Endothelial cell of hepatic sinusoid (primary cell): ENCODE measurements at regions not wholly inside any gene's neighbourhood (a gene's known extent, or its start where the extent isn't known, plus 50 kb on each side); places are given as distances from the start of the nearest gene placed in this dataset.
"Not testable (repeated sequence)": the region's sequence is repeated elsewhere in the genome, so short reads cannot be mapped to it uniquely, and the experiment has no call there.

ENCODE experiments used
- in situ Hi-C: cut with HindIII; loops from 2 replicates; pipeline ENCODE4 v1.10.0; 2017; ENCODE audit warnings: low sequenced_read_pairs

DNA sequence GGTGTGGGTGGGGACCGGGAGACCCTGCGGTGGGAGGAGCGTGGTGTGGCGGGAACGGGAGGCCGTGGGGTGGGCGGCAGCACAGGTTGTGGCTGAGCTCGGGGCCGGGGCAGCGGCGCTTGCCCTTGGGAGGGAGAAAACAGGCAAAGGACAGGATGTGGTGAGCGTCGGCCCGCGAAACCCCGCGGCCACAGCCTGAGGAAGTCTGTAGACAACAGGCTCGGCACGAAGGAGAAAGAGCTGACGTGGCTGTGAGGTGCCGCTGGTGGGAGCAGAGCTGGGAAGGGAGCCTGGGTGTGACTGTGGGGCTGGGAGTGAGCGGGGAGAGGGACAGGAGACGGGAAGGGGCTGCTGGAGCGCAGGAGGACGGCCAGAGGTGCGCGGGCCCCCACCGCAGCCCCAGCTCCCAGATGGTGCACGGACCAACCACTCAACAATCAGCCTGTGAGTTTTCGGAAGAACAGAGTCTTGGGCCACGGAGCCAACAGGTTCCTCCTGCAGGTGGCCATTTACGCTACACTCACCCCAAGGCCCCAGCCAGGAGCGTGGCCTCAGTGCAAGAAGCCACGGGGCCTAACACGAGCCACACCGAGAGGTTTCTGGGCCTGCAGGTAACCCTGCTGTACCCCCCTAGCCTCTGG lies 202.8 kb downstream of the DLL1 start:
- in situ Hi-C loops = no loop called here

GRCh38 chr6:170087421-170087780 lies 203.5 kb downstream of the DLL1 start:
- in situ Hi-C loops = not testable (repeated sequence)

GRCh38 chr6:170086639-170087420 lies 204.0 kb downstream of the DLL1 start:
- in situ Hi-C loops = no loop called here

DNA sequence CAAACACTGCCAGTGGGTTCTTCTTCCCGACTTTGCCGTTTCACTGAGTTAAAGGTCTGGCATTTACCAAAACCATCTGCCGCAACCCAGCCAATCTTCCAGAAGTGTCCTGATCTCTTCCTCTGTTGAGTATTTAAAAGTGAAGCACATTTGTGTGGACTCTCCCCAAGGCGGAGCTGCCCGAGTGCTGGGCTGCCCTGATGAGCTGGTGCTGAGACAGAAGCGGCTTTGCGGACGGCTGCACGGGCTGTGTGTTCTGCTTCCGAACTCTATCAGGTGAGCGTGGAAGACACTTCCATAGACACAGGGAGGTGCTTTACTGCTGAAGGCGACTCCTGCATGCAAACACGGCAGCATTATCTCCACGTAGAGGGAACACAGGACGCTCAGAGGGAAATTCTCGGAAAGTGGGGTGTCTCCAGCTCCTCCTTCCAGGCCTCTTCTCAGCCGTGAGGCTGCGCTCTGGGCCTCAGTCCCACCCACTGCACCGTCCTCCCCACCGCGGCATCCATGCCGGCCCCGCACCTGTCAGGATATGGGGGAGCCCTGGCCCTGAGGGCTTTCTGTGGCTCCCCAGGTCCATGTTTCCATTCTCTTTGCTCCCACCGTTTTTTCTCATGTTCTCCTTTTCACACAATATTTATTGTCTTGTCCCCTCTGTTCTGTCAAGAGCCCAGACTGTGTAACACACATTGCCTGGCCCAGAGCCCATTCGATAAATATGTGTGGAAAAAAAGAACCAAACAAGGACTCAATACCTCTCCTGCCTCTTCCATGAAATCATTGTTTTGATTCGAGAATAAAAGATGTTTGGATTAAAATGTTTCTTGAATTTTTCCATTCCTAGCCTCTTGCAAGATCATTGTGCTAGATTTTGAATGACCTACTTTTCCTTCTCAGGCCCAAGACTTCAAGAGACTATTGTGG lies 205.1 kb downstream of the DLL1 start:
- in situ Hi-C loops = no loop called here

DNA sequence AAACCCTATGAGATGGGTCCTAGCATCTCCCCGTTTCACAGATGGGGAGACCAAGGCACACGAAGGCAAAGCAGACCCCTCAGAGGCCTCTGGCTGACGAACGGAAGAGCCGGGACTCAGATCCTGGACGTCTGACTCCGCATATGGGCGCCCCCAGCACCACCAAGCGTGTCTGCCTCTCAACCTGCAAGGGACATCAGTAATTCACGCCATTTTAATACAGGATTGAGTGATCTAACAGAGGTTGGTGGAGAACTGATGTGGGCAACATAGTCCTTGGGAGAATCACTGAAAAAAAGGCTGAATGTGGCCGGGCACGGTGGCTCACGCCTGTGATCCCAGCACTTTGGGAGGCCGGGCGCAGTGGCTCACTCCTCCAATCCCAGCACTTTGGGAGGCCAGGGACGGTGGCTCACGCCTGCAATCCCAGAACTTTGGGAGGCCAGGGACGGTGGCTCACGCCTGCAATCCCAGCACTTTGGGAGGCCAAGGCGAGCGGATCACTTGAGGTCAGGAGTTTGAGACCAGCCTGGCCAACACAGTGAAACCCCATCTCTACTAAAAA lies 206.6 kb downstream of the DLL1 start:
- in situ Hi-C loops = no loop called here

DNA sequence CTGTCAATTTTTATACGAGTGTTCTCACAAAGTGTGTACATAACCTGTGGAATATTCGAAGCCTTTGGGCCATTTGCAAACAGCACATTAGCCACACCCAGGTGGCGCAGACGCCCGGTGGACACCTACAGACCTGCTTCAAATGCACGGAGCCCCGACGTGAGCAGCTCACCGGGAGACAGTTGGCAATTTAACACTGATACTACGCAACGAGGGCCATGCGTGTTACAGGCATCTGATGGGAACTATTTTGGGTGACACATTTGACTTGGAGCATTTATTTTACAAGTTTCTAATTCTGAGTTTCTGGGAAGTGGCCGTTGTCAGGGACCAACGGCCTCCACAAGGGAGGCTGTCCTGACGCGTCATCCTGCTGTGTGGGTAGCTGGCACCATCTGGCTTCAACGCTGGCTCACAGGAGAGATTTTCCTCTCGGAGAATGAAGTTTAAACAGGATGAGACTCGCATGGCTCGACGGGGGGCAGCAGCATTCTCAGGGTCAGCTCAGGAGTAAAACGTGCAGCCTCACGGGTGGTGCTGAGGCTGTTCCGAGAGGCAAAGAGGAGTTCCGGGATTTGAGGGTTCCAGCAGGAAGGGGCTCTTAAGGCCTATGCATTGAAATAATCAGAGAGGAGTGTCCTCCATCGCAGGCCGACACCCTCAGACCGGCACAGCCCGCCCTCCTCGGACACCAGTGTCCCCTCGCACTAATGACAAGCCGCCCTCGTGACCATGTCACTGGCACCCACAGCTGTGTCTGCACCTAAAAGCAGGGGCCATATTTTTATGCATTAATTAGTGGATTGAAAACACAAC lies 207.4 kb downstream of the DLL1 start:
- in situ Hi-C loops = no loop called here

DNA sequence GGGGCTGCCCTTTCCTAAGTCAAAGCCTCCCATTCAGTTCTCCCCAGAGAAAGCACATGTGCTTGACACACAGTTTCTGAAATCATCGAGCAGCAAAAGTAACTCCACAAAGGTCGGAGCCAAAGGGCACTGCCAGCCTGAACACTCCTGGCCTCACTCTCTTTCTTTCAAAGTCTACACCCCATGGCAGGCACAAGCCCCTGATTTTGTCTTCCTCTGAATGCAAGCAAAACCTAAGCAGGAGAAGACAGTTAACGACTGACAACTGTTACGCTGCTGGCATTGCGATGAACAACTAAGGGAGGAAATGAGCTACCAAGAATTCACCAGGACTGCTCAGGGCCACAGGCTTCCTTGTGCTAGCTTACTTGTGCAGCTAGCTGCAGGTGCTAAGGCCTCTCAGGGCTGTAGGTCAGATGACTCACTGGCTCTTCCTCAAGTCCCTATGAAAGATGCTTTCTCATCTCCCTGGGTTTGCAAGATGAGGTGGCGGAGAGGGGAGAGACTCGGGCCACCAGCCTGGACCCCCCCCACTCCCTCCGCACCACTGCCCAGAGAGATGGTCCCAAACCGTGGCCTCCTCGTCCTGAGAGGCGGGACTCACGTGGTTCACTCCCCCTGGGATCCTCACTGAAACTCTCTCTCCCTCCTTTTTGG lies 208.2 kb downstream of the DLL1 start:
- in situ Hi-C loops = no loop called here

DNA sequence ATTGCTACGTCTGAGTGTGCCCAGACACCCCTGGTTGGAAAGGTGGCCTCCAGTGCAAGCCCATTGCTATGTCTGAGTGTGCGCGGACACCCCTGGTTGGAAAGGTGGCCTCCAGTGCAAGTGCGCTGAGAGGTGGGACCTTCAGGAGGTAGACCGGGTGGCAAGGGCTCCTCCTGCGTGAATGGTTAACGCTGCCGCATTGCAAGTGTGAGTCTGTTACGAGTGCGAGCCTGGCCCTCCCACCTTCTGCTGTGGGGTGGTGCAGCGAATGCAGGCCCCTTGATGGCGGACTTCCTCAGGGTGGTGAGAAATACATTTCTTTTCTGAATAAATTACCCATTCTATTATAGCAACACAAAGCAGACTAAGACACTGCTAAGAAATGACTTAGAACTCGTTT lies 208.8 kb downstream of the DLL1 start:
- in situ Hi-C loops = no loop called here

- in situ Hi-C loops = no loop called here
Measured at GRCh38 chr6:170081556-170081955, 209.3 kb downstream of the DLL1 start.

DNA sequence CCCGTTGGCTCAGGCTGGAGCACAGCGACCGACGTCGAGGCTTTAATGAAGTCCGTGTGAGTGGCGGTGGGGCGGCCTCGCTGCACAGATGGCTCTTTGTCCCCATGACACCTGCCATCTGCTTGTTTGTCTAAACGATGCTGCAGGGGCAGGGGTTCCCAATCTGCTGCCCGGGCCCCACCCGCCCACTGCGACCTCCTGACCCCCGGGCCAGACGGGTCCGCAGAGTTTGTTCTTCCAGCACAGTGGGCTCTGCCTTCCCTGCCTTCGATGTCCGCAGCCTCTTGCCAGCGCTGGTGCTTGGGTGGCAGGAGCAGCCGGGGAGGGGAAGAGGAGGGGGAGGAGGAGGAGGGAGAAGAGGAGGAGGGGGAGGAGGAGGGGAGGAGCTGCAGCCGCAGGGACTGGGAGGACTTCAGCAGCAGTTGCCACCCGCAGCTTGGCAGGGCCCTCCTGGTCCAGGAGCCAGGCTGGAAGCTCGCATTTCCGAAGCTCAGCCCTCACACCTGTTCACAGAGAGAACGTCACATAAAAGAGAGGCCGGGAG lies 210.0 kb downstream of the DLL1 start:
- in situ Hi-C loops = no loop called here

DNA sequence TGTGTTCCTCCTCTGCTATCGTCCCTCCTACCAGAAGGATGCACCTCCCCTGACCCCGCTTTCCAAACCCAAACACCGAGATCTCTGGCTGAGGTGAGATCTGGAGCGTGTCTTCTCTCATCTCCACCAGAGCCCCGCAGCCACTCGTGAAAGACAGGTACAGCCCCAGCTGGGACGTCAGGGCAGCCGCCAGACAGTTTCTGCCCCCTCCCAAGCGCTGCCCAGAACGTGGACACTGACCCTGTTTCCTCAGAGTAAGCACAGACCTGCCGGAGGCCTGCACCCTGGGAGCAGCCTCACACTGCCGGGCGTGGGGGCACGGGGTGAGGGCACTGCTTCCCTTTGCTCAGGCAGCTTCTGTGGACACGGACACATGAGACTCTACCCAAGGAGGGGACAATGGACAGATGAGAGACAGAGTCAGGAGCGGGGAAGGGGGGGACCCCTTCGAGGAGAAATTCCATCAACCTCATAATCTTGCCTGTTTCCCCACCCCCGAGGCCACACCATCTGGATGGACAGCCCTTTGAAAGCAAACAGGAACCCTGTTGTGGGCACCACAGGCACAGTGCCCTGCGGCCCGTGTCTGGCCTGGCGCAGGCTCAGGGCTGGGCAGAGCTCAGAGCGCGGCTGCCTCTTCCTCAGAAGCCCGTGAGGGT lies 210.6 kb downstream of the DLL1 start:
- in situ Hi-C loops = no loop called here

GRCh38 chr6:170076466-170077165 lies 214.3 kb downstream of the DLL1 start:
- in situ Hi-C loops = no loop called here

- in situ Hi-C loops = no loop called here
Measured at GRCh38 chr6:170075659-170076223, 215.1 kb downstream of the DLL1 start.

DNA sequence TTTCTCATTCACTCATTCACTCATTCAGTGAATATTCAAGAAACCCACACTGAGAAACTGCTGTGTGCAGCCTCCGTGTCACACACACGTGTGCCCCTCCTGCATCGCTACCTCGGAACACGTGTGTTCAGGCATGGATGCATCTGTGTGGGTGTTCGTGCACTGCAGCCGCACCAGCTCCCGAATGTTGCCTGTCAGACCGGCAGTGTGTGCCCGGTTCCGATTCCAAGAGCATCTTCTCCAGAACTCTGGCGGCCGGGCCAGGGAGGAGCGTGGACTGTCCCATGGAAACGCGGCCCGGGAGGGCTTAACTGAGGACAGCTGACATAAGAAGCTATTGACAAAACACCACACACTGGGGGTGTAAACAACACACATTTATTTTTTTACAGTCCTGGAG lies 216.0 kb downstream of the DLL1 start:
- in situ Hi-C loops = no loop called here

GRCh38 chr6:170074435-170074834 lies 216.4 kb downstream of the DLL1 start:
- in situ Hi-C loops = no loop called here

DNA sequence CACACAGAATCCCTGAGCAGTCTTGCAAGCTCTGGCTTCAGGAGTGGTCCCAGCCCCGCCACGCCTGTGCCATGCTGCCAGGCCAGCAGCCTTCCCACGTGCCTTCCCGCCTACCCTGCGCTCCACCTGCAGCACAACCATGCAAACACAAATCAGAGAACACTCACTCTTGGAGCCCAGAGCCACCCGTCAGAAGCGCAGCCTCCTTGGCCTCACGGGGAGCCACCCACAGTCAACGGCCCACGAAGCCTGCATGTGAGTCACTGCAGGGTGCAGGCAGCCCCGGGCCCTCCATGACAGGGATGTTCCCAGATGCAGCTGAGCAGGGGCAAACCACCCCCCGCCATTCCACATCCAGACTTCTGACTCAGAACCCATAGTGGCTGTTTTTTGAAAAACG lies 217.0 kb downstream of the DLL1 start:
- in situ Hi-C loops = no loop called here

DNA sequence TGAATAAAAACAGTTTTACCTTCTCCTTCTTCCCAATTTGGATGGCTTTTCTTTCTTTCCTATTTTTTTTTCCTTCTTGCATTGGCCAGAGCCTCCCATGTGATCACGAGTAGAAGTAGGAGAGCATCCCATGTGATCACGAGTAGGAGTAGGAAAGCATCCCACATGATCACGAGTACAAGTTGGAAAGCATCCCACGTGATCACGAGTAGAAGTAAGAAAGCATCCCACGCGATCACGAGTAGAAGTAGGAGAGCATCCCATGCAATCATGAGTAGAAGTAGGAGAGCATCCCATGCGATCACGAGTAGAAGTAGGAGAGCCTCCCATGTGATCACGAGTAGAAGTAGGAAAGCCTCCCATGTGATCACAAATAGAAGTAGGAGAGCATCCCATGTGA lies 218.6 kb downstream of the DLL1 start:
- in situ Hi-C loops = no loop called here

GRCh38 chr6:170069611-170070010 lies 221.3 kb downstream of the DLL1 start:
- in situ Hi-C loops = loop anchor here (5.0 kb wide), 2 partner anchors 52 to 73 kb away; no protein-coding TSS in a partner anchor
